DND-41 (cell line): ENCODE measurements at regions not wholly inside any gene's neighbourhood (a gene's known extent, or its start where the extent isn't known, plus 50 kb on each side); places are given as distances from the start of the nearest gene placed in this dataset.

Experiments
- CTCF ChIP-seq: IDR thresholded peaks from 2 replicates; pipeline ENCODE4 v1.5.1; 2012; ENCODE audit warnings: borderline replicate concordance, low read length, moderate library complexity, mild to moderate bottlenecking; ENCODE audit not compliant: poor library complexity, severe bottlenecking; ENCODE audit errors: extremely low read depth
- EZH2 ChIP-seq: IDR thresholded peaks from 3 replicates; pipeline ENCODE4 v1.6.1; 2012; ENCODE audit warnings: borderline replicate concordance, low read depth, mild to moderate bottlenecking, moderate library complexity, low read length, inconsistent platforms; ENCODE audit not compliant: severe bottlenecking

DNA sequence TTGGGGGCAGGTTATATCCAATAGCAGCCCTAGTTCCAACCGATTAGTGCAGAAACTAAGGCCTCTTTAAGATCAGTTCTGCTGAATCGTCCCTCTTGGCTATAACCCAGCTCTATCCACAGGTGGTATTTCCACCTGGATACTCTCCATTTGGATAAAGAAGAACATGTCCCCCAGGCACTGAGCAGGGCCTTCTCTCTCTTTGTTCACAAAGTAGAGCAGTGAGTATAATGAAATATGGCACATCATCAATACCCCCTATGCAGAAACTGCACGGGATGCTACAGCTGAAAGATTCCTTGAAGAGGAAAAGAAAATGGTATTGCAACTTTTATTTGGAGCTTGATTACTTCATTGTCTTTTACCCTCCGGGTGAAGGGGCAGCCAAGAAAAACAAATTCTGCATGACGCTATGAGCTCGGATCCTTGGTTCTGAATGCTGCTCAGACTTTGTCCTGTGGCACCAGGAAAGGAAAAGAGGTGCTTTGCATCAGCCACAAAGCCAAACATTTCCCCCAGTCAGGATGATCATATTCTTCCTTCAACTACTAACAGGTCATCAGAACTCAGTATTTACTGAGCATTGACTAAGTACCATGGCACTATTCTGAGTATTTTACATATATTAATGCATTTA is 399.7 kb downstream of the NPIPA8 start:
- TF ChIP-seq CTCF: no peak
- TF ChIP-seq EZH2: no peak
